Panc1 (cell line): ENCODE measurements at regions not wholly inside any gene's neighbourhood (a gene's known extent, or its start where the extent isn't known, plus 50 kb on each side); places are given as distances from the start of the nearest gene placed in this dataset.

Experiments used
- ATAC-seq: fragments of 200-7000 bp; cut with Tn5 transposase; 2 replicates; pipeline ENCODE4 v1.9.1; 2020; ENCODE audit warnings: mild to moderate bottlenecking, moderate library complexity
- BruUV-seq: library from RNA; stranded (reverse); fragments of 400-500 nt; replicated peaks from 2 replicates; lab custom pipeline; 2021; lab: Mats Ljungman, UMichigan
- CTCF ChIA-PET: fragments of 300-600 bp; sonication (Branson Sonifier 250); formaldehyde crosslinking; loops from one replicate; lab custom pipeline; 2022; ENCODE audit warnings: antibody characterized with exemption; lab: Charles Lee
- POLR2A ChIA-PET: fragments of 300-600 bp; sonication (Branson Sonifier 250); formaldehyde crosslinking; loops from one replicate; lab custom pipeline; 2022; ENCODE audit warnings: antibody characterized with exemption; lab: Charles Lee
- DNase-seq: peaks from one replicate; pipeline ENCODE4 v3.0.0-alpha.2; 2010; ENCODE audit warnings: low read depth, low spot score
- H3K27ac ChIP-seq: 2 replicates; pipeline ENCODE4 v1.5.1; 2011; ENCODE audit warnings: mild to moderate bottlenecking, low read length, inconsistent platforms
- H3K27me3 ChIP-seq: fragments of 200-500 bp; sonication (Bioruptor generic); 2 replicates; pipeline ENCODE4 v1.6.0; 2014; ENCODE audit warnings: low read length, inconsistent platforms; ENCODE audit not compliant: control insufficient read depth, insufficient read depth
- H3K36me3 ChIP-seq: fragments of 200-500 bp; sonication (Bioruptor generic); 2 replicates; pipeline ENCODE4 v1.5.1; 2014; ENCODE audit warnings: inconsistent platforms, mild to moderate bottlenecking, low read length, moderate library complexity; ENCODE audit not compliant: control insufficient read depth, insufficient read depth
- H3K4me1 ChIP-seq: 2 replicates; pipeline ENCODE4 v1.5.1; 2011; ENCODE audit warnings: inconsistent platforms, mild to moderate bottlenecking, low read length, moderate library complexity; ENCODE audit not compliant: control insufficient read depth, insufficient read depth
- H3K4me3 ChIP-seq, 2 experiments: 2 replicates each; pipeline ENCODE4 v1.5.1; 2011 to 2012; ENCODE audit warnings: low read depth in 2 of 2, low read length in 2 of 2, mild to moderate bottlenecking in 2 of 2, inconsistent platforms in 1 of 2, moderate library complexity in 1 of 2
- H3K9me3 ChIP-seq: fragments of 200-500 bp; sonication (Bioruptor generic); 2 replicates; pipeline ENCODE4 v1.5.1; 2014; ENCODE audit warnings: low read depth, mild to moderate bottlenecking, inconsistent platforms, low read length, moderate library complexity; ENCODE audit not compliant: control insufficient read depth, insufficient read depth
- POLR2AphosphoS5 ChIP-seq: IDR thresholded peaks from 2 replicates; pipeline ENCODE4 v1.6.1; 2012; ENCODE audit warnings: mild to moderate bottlenecking, low read depth, low read length, moderate library complexity
- SIN3A ChIP-seq: IDR thresholded peaks from 2 replicates; pipeline ENCODE4 v1.6.1; 2012; ENCODE audit warnings: low read depth, mild to moderate bottlenecking, low read length, moderate library complexity, borderline replicate concordance; ENCODE audit not compliant: insufficient read depth
- TCF7L2 ChIP-seq: IDR thresholded peaks from 2 replicates; pipeline ENCODE4 v1.6.1; 2011; ENCODE audit warnings: mild to moderate bottlenecking, low read depth, low read length, inconsistent platforms
- in situ Hi-C: cut with HindIII; loops from 2 replicates; pipeline ENCODE4 v1.10.0; 2016; ENCODE audit warnings: low sequenced_read_pairs, low pct_unique_long_range_greater_than_20kb
- intact Hi-C: fragments of 100-400 bp; cut with micrococcal nuclease; formaldehyde crosslinking; loops from one replicate; pipeline ENCODE4 v1.10.0; 2022; ENCODE audit not compliant: unreplicated experiment
- TF ChIP-seq, protein P1 (sequence below), 2 experiments: IDR thresholded peaks; 2 replicates each; pipeline ENCODE4 v1.6.1; 2011 to 2012; ENCODE audit warnings: low read depth in 2 of 2, control low read depth in 1 of 2, low read length in 1 of 2, mild to moderate bottlenecking in 1 of 2, moderate library complexity in 1 of 2; ENCODE audit not compliant: insufficient read depth in 1 of 2
- TF ChIP-seq, protein P2 (sequence below): fragments of 450-650 bp; IDR thresholded peaks from 2 replicates; pipeline ENCODE4 v1.5.1; 2017; ENCODE audit warnings: mild to moderate bottlenecking

DNA sequence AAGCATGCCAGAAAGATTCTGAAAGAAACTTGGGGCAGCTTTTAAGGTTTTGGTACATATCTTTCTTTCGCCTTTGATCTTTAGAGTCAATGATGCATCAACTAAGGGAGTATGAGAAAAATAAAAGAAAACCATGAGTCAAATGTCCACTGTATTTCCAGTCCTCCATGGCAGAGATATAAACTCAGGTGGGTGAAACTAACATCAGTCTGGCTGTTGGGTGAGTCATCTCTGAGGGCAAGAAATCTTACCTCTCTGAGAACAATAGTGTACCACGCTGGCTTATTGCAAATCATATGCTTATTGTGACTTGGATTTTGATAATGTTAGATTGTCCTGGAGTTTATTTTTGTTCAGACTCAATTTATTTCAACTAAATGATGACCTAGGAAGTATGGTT lies 521.0 kb downstream of the PLCL1 start:
- Histone ChIP-seq H3K27me3 (peaks cover 4% of the 10 kb centered on the region; the same call in 1 of the 2 replicates), H3K36me3 (no peaks in the 10 kb centered on the region), H3K27ac (no peak overlapping the region), H3K9me3 (no peaks in the 10 kb centered on the region), H3K4me3 (no peak overlapping the region), H3K4me1 (no peaks in the 10 kb centered on the region)
- TF ChIP-seq SIN3A, result no peak
- TF ChIP-seq, protein P1, sequence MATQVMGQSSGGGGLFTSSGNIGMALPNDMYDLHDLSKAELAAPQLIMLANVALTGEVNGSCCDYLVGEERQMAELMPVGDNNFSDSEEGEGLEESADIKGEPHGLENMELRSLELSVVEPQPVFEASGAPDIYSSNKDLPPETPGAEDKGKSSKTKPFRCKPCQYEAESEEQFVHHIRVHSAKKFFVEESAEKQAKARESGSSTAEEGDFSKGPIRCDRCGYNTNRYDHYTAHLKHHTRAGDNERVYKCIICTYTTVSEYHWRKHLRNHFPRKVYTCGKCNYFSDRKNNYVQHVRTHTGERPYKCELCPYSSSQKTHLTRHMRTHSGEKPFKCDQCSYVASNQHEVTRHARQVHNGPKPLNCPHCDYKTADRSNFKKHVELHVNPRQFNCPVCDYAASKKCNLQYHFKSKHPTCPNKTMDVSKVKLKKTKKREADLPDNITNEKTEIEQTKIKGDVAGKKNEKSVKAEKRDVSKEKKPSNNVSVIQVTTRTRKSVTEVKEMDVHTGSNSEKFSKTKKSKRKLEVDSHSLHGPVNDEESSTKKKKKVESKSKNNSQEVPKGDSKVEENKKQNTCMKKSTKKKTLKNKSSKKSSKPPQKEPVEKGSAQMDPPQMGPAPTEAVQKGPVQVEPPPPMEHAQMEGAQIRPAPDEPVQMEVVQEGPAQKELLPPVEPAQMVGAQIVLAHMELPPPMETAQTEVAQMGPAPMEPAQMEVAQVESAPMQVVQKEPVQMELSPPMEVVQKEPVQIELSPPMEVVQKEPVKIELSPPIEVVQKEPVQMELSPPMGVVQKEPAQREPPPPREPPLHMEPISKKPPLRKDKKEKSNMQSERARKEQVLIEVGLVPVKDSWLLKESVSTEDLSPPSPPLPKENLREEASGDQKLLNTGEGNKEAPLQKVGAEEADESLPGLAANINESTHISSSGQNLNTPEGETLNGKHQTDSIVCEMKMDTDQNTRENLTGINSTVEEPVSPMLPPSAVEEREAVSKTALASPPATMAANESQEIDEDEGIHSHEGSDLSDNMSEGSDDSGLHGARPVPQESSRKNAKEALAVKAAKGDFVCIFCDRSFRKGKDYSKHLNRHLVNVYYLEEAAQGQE (IDR thresholded peaks at IDR 0.05; ENCODE audit: insufficient read depth in 1 of 2, low read depth in 2 of 2, low read length in 1 of 2), result no peak
- no peak for TF ChIP-seq POLR2AphosphoS5
- TF ChIP-seq, protein P2, sequence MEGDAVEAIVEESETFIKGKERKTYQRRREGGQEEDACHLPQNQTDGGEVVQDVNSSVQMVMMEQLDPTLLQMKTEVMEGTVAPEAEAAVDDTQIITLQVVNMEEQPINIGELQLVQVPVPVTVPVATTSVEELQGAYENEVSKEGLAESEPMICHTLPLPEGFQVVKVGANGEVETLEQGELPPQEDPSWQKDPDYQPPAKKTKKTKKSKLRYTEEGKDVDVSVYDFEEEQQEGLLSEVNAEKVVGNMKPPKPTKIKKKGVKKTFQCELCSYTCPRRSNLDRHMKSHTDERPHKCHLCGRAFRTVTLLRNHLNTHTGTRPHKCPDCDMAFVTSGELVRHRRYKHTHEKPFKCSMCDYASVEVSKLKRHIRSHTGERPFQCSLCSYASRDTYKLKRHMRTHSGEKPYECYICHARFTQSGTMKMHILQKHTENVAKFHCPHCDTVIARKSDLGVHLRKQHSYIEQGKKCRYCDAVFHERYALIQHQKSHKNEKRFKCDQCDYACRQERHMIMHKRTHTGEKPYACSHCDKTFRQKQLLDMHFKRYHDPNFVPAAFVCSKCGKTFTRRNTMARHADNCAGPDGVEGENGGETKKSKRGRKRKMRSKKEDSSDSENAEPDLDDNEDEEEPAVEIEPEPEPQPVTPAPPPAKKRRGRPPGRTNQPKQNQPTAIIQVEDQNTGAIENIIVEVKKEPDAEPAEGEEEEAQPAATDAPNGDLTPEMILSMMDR, result no peak
- no peak for TF ChIP-seq TCF7L2
- CTCF ChIA-PET, result interaction anchor here (0.6 kb wide), 1 partner anchor 973 kb away, joined by 3 read pairs; no protein-coding TSS in a partner anchor
- BruUV-seq, result no TSS peak
- DNase-seq (no peak), ATAC-seq (no peak)
- in situ Hi-C loops, result no loop called here
- POLR2A ChIA-PET, result no interaction called here
- intact Hi-C loops, result no loop called here

GRCh38 chr2:198324071-198324470 lies 519.7 kb downstream of the PLCL1 start:
- POLR2A ChIA-PET, result interaction anchor here (0.6 kb wide), 1 partner anchor 417 kb away, joined by 6 read pairs; no protein-coding TSS in a partner anchor
- peaks cover 12% of the 10 kb centered on the region for H3K27me3 ChIP-seq
- in situ Hi-C loops (no loop called here), intact Hi-C loops (no loop called here)
- BruUV-seq, result no TSS peak
- no peak overlapping the region for H3K4me3 ChIP-seq
- DNase-seq, result no peak
- no peaks in the 10 kb centered on the region for H3K36me3 ChIP-seq
- no peak for ATAC-seq
- CTCF ChIA-PET, result no interaction called here
- H3K9me3 ChIP-seq, result no peaks in the 10 kb centered on the region
- H3K4me1 ChIP-seq, result no peaks in the 10 kb centered on the region
- no peak overlapping the region for H3K27ac ChIP-seq
- no peak for TF ChIP-seq SIN3A

DNA sequence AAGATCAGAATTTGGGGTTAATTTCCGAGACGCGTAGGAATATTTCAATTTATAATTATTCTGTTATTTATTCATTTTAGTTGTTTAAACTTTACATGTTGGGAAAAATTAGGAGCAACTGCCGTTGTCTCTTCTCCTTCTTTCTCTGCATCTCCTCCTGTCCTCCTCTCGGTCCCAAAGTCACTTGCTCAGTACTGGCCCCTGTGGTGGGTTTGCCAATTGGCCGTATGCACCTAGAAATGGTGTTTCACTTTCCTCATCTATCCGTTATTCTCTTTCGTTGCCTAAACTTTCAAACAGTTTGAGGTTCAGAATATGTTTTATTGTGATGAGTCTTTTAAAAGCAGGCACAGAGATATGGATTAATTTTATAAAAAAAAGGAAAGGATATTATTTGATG lies 517.9 kb downstream of the PLCL1 start:
- Histone ChIP-seq H3K27ac (no peak overlapping the region), H3K4me3 (no peak overlapping the region), H3K9me3 (no peaks in the 10 kb centered on the region), H3K36me3 (no peaks in the 10 kb centered on the region; the same call in 1 of the 2 replicates), H3K27me3 (peaks cover 20% of the 10 kb centered on the region), H3K4me1 (no peaks in the 10 kb centered on the region)
- ChIA-PET POLR2A (no interaction called here), CTCF (no interaction called here)
- TF ChIP-seq, protein P1 (IDR thresholded peaks at IDR 0.05; ENCODE audit: insufficient read depth in 1 of 2, low read depth in 2 of 2, low read length in 1 of 2), result no peak
- TF ChIP-seq SIN3A (no peak), TCF7L2 (no peak), POLR2AphosphoS5 (no peak)
- TF ChIP-seq, protein P2, result peak; percentile 53
- in situ Hi-C loops (no loop called here), intact Hi-C loops (no loop called here)
- ATAC-seq, result no peak
- no peak for DNase-seq
- no TSS peak for BruUV-seq
